Pons (tissue), 1 donor: ENCODE measurements at regions not wholly inside any gene's neighbourhood (a gene's known extent, or its start where the extent isn't known, plus 50 kb on each side); places are given as distances from the start of the nearest gene placed in this dataset.

Experiments
- DNase-seq: peaks from one replicate; pipeline ENCODE4 v3.0.0-alpha.2; 2016; ENCODE audit warnings: low spot score

DNA sequence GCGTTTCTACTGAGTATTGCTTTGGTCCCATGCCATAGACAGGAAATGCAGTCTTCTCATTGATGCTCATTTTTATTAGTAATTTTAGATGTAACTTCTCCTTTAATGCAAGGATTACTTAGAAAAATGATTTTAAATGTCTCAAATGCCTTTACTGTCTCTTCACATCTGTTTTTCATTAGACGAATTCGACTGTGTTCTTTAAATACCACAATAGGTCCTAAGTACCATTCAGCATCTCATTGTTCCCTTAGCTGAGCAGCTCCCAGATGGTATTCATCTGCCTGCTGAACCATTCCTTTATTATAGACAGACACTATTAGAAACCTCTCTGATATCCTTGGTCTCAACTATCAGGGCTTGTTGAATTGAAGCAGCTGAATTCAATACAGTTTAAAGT lies 113.6 kb downstream of the LSMEM1 start:
- DNase-seq, result peak; percentile 9

DNA sequence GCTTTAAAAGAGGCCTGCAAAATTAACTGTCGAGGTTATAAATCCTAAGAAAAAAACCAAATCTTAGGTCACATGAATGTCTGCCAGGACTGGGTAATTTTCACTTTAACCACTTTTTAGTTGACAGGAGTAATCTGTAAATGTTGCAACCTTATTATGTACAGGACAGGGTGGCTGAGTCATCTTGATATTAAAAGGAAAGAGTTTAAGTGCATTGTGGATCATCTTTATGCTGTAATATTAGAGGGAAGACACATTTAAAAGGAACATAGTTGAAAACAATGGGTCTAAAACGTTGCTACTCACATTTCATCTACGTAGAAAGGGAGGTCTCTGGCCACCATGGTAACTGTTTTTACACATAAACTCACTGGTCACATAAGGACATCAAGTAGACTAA lies 115.5 kb downstream of the LSMEM1 start:
- DNase-seq, result no peak

GRCh38 chr7:112596981-112597380 lies 116.2 kb downstream of the LSMEM1 start:
- no peak for DNase-seq

- DNase-seq, result no peak
These were observed 122.9 kb downstream of the LSMEM1 start for GRCh38 chr7:112603673-112604072.

DNA sequence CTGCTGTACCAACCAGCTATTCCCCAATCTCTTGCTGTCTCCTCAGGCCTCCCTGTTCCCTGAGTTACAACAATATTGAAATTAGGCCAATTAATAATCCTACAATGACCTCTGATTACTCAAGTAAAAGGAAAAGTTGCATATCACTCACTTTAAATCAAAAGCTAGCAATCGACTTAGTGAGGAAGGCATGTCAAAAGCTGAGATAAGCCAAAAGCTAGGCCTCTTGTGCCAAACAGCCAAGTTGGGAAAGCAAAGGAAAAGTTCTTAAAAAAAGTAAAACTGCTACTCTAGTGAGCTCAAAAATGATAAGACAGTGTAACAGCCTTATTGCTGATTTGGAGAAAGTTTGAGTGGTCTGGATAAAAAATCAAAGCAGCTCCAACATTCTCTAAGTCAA lies 129.8 kb downstream of the LSMEM1 start:
- DNase-seq, result no peak

DNA sequence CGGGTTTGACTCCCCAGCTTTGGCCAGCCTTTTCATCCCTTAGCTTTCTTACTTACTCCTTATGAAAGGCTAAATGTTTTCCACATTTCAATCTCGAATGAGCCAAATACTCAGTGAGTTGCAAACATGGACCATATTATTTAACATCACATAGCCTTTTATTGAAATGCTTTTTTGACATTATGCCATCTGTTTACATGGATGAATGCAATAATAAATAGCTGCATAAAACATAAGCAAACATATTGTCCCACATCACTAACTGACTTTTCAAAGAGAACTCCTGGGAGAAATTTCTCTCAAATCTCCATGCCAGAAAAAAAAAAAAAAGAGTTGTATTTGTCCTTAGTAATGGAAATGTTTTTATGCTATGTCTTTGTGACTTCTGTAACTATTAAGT lies 134.9 kb downstream of the LSMEM1 start:
- no peak for DNase-seq

- no peak for DNase-seq
These were observed 135.5 kb downstream of the LSMEM1 start for GRCh38 chr7:112616295-112616694.

GRCh38 chr7:112619343-112619742 lies 138.6 kb downstream of the LSMEM1 start:
- DNase-seq, result no peak

DNA sequence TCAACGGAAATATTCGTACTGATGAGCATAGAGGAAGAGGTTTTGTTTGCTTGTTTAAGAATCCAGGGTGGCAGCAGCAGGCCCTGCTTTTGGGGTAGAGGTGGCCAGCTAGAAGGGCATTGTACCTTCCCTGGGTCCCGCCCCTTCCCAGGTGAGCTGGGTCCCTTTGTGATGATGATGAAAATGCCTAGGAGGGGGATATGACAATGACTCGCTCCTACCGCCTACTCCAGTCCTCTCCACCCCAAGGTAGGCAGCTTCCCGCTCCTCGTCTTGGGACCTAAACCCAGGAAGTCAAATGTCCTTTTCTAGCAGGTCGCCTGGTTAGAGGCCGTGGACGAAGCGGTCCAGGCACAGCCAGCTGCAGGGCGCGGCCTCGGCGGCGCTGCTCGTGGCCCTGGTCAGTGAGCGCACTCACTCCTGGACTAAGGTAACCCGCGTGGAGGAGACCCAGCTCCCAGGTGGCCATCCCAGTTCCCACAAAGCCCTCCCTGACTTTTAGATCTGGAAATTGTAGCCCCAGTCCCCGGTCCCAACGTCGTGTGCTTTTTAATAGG lies 141.4 kb downstream of the LSMEM1 start:
- DNase-seq, result no peak

GRCh38 chr7:112624416-112624815 lies 143.6 kb downstream of the LSMEM1 start:
- no peak for DNase-seq

GRCh38 chr7:112630565-112630964 lies 149.8 kb downstream of the LSMEM1 start:
- no peak for DNase-seq

DNA sequence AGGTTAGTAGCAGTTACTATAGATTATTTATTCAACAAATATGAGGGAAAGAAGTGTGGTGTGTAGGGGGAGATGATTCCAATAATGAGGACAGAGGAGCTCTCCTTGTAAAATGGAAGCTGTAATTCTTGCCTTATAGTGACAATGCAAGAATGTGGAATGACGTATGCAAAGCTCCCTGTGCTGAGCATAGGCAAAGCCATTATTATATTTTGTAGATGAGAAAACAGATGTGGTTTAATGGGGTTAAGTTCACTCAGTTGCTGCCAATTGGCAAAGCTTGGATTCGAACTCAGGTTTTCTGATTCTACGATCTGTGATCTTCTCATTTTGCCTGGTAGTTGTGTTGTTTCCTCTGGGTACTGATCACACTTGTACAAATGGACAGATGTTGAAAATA lies 153.3 kb downstream of the LSMEM1 start:
- no peak for DNase-seq

DNA sequence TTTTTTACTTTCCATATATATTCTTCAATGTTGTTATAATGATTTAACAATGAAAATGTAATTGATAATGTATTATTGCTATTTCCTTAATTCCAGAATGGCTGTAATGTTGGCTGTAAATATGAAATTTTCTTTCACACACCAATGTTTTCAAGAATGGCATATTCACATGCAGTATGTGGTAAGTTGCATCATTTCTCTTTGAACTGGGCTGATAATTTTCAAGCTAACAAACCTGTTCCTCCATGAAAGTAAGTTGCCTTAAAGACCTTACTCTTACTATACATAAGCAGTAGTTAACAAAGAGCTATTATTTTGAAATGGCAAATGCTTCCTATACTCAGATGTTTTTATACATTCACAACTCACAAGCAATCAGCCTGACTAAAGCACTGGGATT lies 154.5 kb downstream of the TMEM168 start:
- no peak for DNase-seq

GRCh38 chr7:112638675-112639400 lies 151.4 kb downstream of the TMEM168 start:
- no peak for DNase-seq

- DNase-seq, result no peak
These were observed 149.5 kb downstream of the TMEM168 start for GRCh38 chr7:112640685-112641084.

DNA sequence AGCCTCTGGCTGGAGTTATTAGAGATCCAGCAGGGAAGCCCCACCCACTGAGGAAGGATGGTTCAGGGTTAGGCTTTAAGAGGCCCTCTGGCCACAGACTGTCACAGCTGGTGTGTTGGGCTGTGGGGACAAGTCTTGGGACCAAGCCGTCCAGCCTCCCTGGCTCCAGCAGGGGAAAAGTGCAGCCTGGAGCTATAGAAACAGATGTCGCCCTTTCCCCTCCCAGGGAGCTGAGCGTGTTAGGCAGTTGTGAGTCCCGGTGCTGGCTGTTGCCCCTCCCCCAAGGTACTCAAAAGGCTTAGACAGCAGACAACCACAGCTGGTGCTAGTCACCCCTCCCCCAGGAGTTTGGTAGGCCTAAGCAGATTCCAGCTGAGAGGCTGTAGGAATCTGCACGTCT lies 143.4 kb downstream of the TMEM168 start:
- no peak for DNase-seq

DNA sequence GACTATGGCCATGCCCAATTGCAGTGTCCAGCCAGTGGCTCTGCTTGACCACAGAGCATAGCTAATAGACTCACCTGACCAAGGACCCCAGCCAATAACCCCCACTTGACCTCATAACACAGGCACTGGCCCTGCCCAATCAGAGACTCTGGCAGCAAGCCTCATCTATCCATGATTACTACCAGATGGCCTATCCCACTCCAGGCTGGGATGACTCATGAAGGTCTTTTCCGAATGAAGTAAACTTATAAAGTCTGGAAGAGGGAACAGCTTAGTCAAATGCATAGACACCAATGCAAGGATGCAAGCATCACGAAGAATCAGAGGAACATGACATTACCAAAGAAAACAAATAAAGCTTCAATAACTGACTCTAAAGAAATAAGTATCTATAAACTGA lies 141.4 kb downstream of the TMEM168 start:
- DNase-seq, result no peak

GRCh38 chr7:112649560-112649959 lies 140.6 kb downstream of the TMEM168 start:
- DNase-seq, result no peak

- no peak for DNase-seq
These were observed 135.6 kb downstream of the TMEM168 start for GRCh38 chr7:112654322-112655216.

DNA sequence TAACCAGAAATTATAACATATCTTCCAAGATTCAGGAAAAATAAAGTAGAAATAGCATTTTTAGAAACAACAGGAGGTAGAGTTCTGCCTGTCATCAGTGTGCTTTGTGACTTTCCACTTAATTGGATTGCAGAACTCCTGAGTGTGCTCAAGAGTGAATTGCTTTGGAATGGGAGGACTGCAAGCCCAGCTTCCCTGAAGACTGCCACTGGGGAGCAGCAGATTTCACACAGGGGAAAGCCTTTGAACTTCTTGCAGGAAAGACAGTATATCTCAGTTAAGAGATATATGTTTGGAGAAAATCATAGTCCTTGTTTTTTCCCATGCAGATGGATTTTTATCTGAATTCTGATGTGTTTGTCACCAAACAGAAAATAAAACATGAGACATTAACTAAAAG lies 124.5 kb downstream of the TMEM168 start:
- DNase-seq, result no peak

- no peak for DNase-seq
These were observed 121.6 kb downstream of the TMEM168 start for GRCh38 chr7:112668561-112668960.

- no peak for DNase-seq
These were observed 120.9 kb downstream of the TMEM168 start for GRCh38 chr7:112669306-112669705.

- no peak for DNase-seq
These were observed 120.0 kb downstream of the TMEM168 start for GRCh38 chr7:112670193-112670592.
